CD4-positive, alpha-beta T cell (primary cell): ENCODE measurements at regions not wholly inside any gene's neighbourhood (a gene's known extent, or its start where the extent isn't known, plus 50 kb on each side); places are given as distances from the start of the nearest gene placed in this dataset.

Source experiments
- ATAC-seq: fragments of 200-7000 bp; cut with Tn5 transposase; one replicate; pipeline ENCODE4 v1.10.0; 2022; ENCODE audit warnings: mild to moderate bottlenecking; ENCODE audit not compliant: poor library complexity
- CTCF ChIA-PET: fragments of 350-600 bp; sonication (Branson Sonifier 250); formaldehyde crosslinking; loops from one replicate; lab custom pipeline; 2021; ENCODE audit warnings: antibody characterized with exemption, inconsistent platforms; lab: Charles Lee
- POLR2A ChIA-PET: fragments of 350-600 bp; sonication (Branson Sonifier 250); formaldehyde crosslinking; loops from one replicate; lab custom pipeline; 2021; ENCODE audit warnings: antibody characterized with exemption, inconsistent platforms; lab: Charles Lee
- DNase-seq, 14 experiments: peaks; one replicate each; pipeline ENCODE4 v3.0.0-alpha.2; 2013 to 2020; ENCODE audit warnings: mixed read lengths in 2 of 14
- H3K27ac ChIP-seq, 2 donors: one replicate each; pipeline versions ENCODE4 v1.5.1 to v1.7.0; 2013; ENCODE audit warnings: low read length in 2 of 2, low read depth in 1 of 2, mild to moderate bottlenecking in 1 of 2
- H3K27me3 ChIP-seq, 2 experiments: 1 replicate in 1 of 2; 2 replicates in 1 of 2; pipeline versions ENCODE4 v1.6.1 to v1.7.0; 2013; ENCODE audit warnings: low read length in 2 of 2, control low read depth in 1 of 2, mild to moderate bottlenecking in 1 of 2, moderate library complexity in 1 of 2; ENCODE audit not compliant: insufficient read depth in 2 of 2, control insufficient read depth in 1 of 2
- H3K36me3 ChIP-seq: one replicate; pipeline ENCODE4 v1.6.1; 2013; ENCODE audit warnings: low read length, control low read depth; ENCODE audit not compliant: insufficient read depth
- H3K4me1 ChIP-seq: one replicate; pipeline ENCODE4 v1.6.1; 2013; ENCODE audit warnings: low read length, control low read depth; ENCODE audit not compliant: insufficient read depth
- H3K4me3 ChIP-seq: one replicate; pipeline ENCODE4 v1.5.1; 2013; ENCODE audit warnings: mild to moderate bottlenecking, low read length, moderate library complexity
- H3K9me3 ChIP-seq, 2 experiments: 1 replicate in 1 of 2; 2 replicates in 1 of 2; pipeline versions ENCODE4 v1.6.1 to v1.7.0; 2013; ENCODE audit warnings: low read length in 2 of 2, mild to moderate bottlenecking in 2 of 2, control low read depth in 1 of 2, moderate library complexity in 1 of 2; ENCODE audit not compliant: control insufficient read depth in 1 of 2, insufficient read depth in 1 of 2
- H3K27ac Mint-ChIP-seq: one replicate; pipeline ENCODE4 v1.8.0; 2020; ENCODE audit warnings: mixed read lengths
- H3K27me3 Mint-ChIP-seq: one replicate; pipeline ENCODE4 v1.8.0; 2021; ENCODE audit warnings: mixed read lengths
- H3K36me3 Mint-ChIP-seq: one replicate; pipeline ENCODE4 v1.8.0; 2021; ENCODE audit warnings: low read depth, mixed read lengths
- H3K4me1 Mint-ChIP-seq: one replicate; pipeline ENCODE4 v1.8.0; 2021; ENCODE audit warnings: low read depth, mixed read lengths
- H3K4me3 Mint-ChIP-seq: one replicate; pipeline ENCODE4 v1.8.0; 2020; ENCODE audit warnings: mild to moderate bottlenecking, mixed read lengths
- H3K9me3 Mint-ChIP-seq: one replicate; pipeline ENCODE4 v1.8.0; 2020; ENCODE audit warnings: mixed read lengths
- intact Hi-C, 2 experiments: fragments of 100-400 bp; cut with DNase I in 1 of 2; cut with micrococcal nuclease in 1 of 2; formaldehyde crosslinking; loops; one replicate each; pipeline versions ENCODE4 v1.15.1 to v1.9.0; 2023 to 2025; cut with DNase I, micrococcal nuclease
- TF ChIP-seq, protein P1 (sequence below): fragments of 200-600 bp; IDR thresholded peaks from one replicate; pipeline ENCODE4 v1.8.0; 2022; ENCODE audit warnings: antibody characterized with exemption, mild to moderate bottlenecking

GRCh38 chr14:54117396-54117795, 160.8 kb upstream of the BMP4 start:
- intact Hi-C loops: no loop called here
- Histone ChIP-seq H3K27ac (no peak overlapping the region), H3K4me3 (no peak overlapping the region), H3K27me3 (no peaks in the 10 kb centered on the region), H3K36me3 (no peaks in the 10 kb centered on the region), H3K9me3 (no peaks in the 10 kb centered on the region), H3K4me1 (no peaks in the 10 kb centered on the region)
- H3K4me1 Mint-ChIP-seq: no peaks in the 10 kb centered on the region
- no peak overlapping the region for H3K27ac Mint-ChIP-seq
- no peak for DNase-seq
- TF ChIP-seq, protein P1, sequence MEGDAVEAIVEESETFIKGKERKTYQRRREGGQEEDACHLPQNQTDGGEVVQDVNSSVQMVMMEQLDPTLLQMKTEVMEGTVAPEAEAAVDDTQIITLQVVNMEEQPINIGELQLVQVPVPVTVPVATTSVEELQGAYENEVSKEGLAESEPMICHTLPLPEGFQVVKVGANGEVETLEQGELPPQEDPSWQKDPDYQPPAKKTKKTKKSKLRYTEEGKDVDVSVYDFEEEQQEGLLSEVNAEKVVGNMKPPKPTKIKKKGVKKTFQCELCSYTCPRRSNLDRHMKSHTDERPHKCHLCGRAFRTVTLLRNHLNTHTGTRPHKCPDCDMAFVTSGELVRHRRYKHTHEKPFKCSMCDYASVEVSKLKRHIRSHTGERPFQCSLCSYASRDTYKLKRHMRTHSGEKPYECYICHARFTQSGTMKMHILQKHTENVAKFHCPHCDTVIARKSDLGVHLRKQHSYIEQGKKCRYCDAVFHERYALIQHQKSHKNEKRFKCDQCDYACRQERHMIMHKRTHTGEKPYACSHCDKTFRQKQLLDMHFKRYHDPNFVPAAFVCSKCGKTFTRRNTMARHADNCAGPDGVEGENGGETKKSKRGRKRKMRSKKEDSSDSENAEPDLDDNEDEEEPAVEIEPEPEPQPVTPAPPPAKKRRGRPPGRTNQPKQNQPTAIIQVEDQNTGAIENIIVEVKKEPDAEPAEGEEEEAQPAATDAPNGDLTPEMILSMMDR: no peak
- H3K27me3 Mint-ChIP-seq: no peaks in the 10 kb centered on the region
- H3K9me3 Mint-ChIP-seq: peaks cover under 1% of the 10 kb centered on the region
- ChIA-PET POLR2A (no interaction called here), CTCF (no interaction called here)
- ATAC-seq: no peak
- no peaks in the 10 kb centered on the region for H3K36me3 Mint-ChIP-seq
- H3K4me3 Mint-ChIP-seq: no peak overlapping the region

- POLR2A ChIA-PET: no interaction called here
- Histone ChIP-seq H3K4me3 (no peak overlapping the region), H3K27me3 (no peaks in the 10 kb centered on the region), H3K4me1 (no peaks in the 10 kb centered on the region), H3K36me3 (no peaks in the 10 kb centered on the region), H3K9me3 (no peaks in the 10 kb centered on the region), H3K27ac (no peak overlapping the region)
- Mint-ChIP-seq H3K9me3 (no peaks in the 10 kb centered on the region), H3K4me3 (no peak overlapping the region), H3K27me3 (no peaks in the 10 kb centered on the region), H3K4me1 (no peaks in the 10 kb centered on the region), H3K27ac (no peak overlapping the region), H3K36me3 (no peaks in the 10 kb centered on the region)
- no peak for ATAC-seq
- CTCF ChIA-PET: no interaction called here
- intact Hi-C loops: no loop called here
- no peak for DNase-seq
- TF ChIP-seq, protein P1: no peak
Observed at GRCh38 chr14:54117924-54118323, 161.3 kb upstream of the BMP4 start.

DNA sequence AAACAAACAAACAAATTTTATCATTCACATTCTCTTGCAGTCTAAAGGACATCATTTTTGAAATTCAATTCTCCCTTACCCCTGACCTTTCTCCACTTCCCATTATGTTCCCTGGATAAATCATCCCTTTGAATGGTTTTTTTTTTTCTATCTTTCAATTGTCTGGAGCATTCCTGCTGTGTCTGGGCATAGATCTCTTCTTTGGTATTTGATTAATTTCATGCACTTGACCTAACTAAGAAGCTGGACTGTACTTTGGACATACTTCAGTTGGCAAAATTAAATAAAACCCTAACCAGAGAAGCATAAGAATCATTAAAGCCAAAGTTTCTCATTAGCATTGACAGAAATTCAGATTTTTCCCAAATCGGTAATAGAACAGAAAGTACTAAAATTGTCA, 163.6 kb upstream of the BMP4 start:
- Histone ChIP-seq H3K27ac (no peak overlapping the region), H3K4me1 (no peaks in the 10 kb centered on the region), H3K27me3 (no peaks in the 10 kb centered on the region), H3K4me3 (no peak overlapping the region), H3K9me3 (no peaks in the 10 kb centered on the region), H3K36me3 (no peaks in the 10 kb centered on the region)
- peaks cover 5% of the 10 kb centered on the region for H3K27me3 Mint-ChIP-seq
- peaks cover 3% of the 10 kb centered on the region for H3K9me3 Mint-ChIP-seq
- CTCF ChIA-PET: no interaction called here
- intact Hi-C loops: no loop called here
- ATAC-seq (no peak), DNase-seq (no peak)
- H3K4me3 Mint-ChIP-seq: no peak overlapping the region
- no peaks in the 10 kb centered on the region for H3K4me1 Mint-ChIP-seq
- TF ChIP-seq, protein P1: no peak
- no peaks in the 10 kb centered on the region for H3K36me3 Mint-ChIP-seq
- no peak overlapping the region for H3K27ac Mint-ChIP-seq
- POLR2A ChIA-PET: no interaction called here
